ENCODE measurements at regions not wholly inside any gene's neighbourhood (a gene's known extent, or its start where the extent isn't known, plus 50 kb on each side); places are given as distances from the start of the nearest gene placed in this dataset.

DNA sequence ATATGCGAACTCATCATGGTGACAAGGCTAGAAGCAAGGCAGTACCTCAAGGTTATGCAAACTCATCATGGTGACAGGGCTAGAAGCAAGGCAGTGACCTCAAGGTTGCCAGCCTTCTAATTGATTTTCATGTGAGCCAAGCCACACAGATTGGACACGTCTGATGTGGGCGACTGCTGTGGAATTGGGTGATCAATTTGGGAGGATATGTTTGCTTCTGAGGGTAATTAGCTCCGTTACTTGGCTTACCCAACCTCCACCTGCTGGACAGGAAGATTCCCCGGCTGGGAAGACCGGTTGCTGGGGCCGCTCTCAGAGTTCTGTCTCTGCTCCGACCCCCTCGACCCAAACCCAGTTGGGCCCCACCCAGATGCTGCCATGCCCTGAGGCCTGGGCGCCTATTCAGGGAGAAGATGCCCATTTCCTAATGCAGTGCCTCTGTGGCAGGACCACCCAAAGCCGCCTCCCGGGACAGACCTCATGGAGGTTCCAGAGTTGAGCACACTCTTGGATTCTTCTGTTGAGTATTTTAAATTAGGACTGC, 69.9 kb upstream of the SHANK2 start:
- TF ChIP-seq, protein P1, sequence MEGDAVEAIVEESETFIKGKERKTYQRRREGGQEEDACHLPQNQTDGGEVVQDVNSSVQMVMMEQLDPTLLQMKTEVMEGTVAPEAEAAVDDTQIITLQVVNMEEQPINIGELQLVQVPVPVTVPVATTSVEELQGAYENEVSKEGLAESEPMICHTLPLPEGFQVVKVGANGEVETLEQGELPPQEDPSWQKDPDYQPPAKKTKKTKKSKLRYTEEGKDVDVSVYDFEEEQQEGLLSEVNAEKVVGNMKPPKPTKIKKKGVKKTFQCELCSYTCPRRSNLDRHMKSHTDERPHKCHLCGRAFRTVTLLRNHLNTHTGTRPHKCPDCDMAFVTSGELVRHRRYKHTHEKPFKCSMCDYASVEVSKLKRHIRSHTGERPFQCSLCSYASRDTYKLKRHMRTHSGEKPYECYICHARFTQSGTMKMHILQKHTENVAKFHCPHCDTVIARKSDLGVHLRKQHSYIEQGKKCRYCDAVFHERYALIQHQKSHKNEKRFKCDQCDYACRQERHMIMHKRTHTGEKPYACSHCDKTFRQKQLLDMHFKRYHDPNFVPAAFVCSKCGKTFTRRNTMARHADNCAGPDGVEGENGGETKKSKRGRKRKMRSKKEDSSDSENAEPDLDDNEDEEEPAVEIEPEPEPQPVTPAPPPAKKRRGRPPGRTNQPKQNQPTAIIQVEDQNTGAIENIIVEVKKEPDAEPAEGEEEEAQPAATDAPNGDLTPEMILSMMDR (IDR thresholded peaks at IDR 0.05), result no peak
- TF ChIP-seq POLR2AphosphoS5 (IDR thresholded peaks at IDR 0.05), result no peak

Data from upper lobe of left lung (tissue), 4 donors.